ENCODE measurements at regions not wholly inside any gene's neighbourhood (a gene's known extent, or its start where the extent isn't known, plus 50 kb on each side); places are given as distances from the start of the nearest gene placed in this dataset.

DNA sequence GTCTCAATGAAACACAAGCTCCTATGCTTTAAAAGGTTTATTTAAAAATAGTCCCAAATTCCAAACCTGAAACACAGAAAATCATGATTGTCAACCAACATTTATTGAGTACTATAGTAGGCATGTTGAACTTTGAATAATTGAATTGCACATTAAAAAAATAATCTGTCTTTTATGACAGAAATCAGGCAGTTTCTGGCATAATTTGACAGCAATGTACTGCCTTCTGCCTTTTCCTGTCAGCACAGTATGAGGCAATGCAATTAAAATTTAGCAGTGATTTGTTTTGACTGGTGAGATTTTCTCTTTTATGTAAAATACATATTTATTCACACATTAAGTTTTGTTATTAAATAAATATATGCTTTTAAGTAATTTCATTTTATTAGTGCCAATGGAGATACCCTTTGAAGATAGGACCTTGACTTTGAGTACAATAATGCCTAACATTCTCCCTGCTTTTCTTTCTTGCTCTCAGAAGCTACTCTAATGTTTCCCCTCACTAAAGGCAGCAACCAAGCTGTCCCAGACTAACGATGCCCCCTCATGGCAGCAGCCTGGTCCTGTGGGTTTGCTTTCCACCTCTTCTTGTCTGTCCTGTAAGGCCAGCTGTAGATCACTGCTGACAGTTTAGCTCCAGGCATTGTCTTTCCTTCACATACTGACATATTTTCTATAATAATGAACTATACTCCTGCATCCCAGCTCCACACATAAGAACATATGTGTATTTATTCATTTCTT is 346.7 kb downstream of the IL20RB start:
- intact Hi-C loops (cut with DNase I): no loop called here
- no peaks in the 10 kb centered on the region for H3K4me1 ChIP-seq
- H3K36me3 ChIP-seq: no peaks in the 10 kb centered on the region
- TF ChIP-seq POLR2A (IDR thresholded peaks at IDR 0.05): no peak
- TF ChIP-seq, protein P1, sequence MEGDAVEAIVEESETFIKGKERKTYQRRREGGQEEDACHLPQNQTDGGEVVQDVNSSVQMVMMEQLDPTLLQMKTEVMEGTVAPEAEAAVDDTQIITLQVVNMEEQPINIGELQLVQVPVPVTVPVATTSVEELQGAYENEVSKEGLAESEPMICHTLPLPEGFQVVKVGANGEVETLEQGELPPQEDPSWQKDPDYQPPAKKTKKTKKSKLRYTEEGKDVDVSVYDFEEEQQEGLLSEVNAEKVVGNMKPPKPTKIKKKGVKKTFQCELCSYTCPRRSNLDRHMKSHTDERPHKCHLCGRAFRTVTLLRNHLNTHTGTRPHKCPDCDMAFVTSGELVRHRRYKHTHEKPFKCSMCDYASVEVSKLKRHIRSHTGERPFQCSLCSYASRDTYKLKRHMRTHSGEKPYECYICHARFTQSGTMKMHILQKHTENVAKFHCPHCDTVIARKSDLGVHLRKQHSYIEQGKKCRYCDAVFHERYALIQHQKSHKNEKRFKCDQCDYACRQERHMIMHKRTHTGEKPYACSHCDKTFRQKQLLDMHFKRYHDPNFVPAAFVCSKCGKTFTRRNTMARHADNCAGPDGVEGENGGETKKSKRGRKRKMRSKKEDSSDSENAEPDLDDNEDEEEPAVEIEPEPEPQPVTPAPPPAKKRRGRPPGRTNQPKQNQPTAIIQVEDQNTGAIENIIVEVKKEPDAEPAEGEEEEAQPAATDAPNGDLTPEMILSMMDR (IDR thresholded peaks at IDR 0.05): no peak
- no peak for ATAC-seq
- H3K4me3 ChIP-seq: no peak overlapping the region
- H3K27ac ChIP-seq: no peak overlapping the region
- WGBS, 4 donors: 47 to 56% (median 48%) methylated on average over 1 of the region's 1 CpG
- no peak for DNase-seq
- no peaks in the 10 kb centered on the region for H3K27me3 ChIP-seq
- H3K9me3 ChIP-seq: peaks cover 0 to 9% (median 0%) of the 10 kb centered on the region in 12 donors

DNA sequence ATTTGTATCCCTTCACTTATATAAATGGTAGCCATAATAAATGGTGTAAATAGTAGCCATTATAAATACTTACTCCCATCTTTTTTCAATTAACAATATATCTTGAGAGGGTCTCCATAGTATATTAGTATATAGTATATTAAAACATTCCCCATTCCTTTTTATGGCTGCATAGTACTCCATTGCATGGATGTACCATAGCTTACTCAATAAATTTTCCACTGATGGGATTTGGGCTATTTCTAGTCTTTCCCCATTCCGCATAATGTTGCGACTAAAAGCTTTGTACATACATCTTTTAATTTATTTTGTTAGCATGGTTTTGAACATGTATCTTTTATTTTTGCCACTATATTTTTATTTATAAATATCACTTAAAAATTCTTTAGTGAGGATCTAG is 366.3 kb downstream of the IL20RB start:
- H3K9me3 ChIP-seq: peaks cover 0 to 27% (median 1%) of the 10 kb centered on the region in 12 donors
- 97 to 99% (median 98%) methylated on average over 2 of the region's 2 CpGs for WGBS, 4 donors
- no peak overlapping the region for H3K27ac ChIP-seq
- no peaks in the 10 kb centered on the region for H3K4me1 ChIP-seq
- ATAC-seq (no peak), DNase-seq (no peak)
- no peaks in the 10 kb centered on the region for H3K36me3 ChIP-seq
- H3K27me3 ChIP-seq: peaks cover 0 to 3% (median 0%) of the 10 kb centered on the region in 9 donors
- intact Hi-C loops (cut with DNase I): no loop called here
- no peak overlapping the region for H3K4me3 ChIP-seq
- no peak for TF ChIP-seq POLR2A (IDR thresholded peaks at IDR 0.05)
- TF ChIP-seq, protein P1 (IDR thresholded peaks at IDR 0.05): no peak

GRCh38 chr3:137325170-137325569 is 367.4 kb downstream of the IL20RB start:
- Histone ChIP-seq H3K4me1 (no peaks in the 10 kb centered on the region), H3K9me3 (peaks cover 0 to 22% (median 0%) of the 10 kb centered on the region in 12 donors), H3K27me3 (peaks cover 0 to 3% (median 0%) of the 10 kb centered on the region in 9 donors), H3K27ac (no peak overlapping the region), H3K36me3 (no peaks in the 10 kb centered on the region), H3K4me3 (no peak overlapping the region)
- ATAC-seq (no peak), DNase-seq (no peak)
- intact Hi-C loops (cut with DNase I): no loop called here
- no peak for TF ChIP-seq POLR2A (IDR thresholded peaks at IDR 0.05)
- TF ChIP-seq, protein P1 (IDR thresholded peaks at IDR 0.05): no peak
- WGBS, 4 donors: 59 to 76% (median 74%) methylated on average over 3 of the region's 3 CpGs

GRCh38 chr3:137325934-137326333 is 368.2 kb downstream of the IL20RB start:
- Histone ChIP-seq H3K36me3 (no peaks in the 10 kb centered on the region), H3K4me1 (no peaks in the 10 kb centered on the region), H3K9me3 (peaks cover 0 to 22% (median 0%) of the 10 kb centered on the region in 12 donors), H3K27ac (no peak overlapping the region), H3K4me3 (no peak overlapping the region), H3K27me3 (no peaks in the 10 kb centered on the region)
- no peak for DNase-seq
- TF ChIP-seq, protein P1 (IDR thresholded peaks at IDR 0.05): no peak
- no peak for TF ChIP-seq POLR2A (IDR thresholded peaks at IDR 0.05)
- intact Hi-C loops (cut with DNase I): no loop called here
- WGBS, 4 donors: 29 to 42% (median 37%) methylated on average over 3 of the region's 3 CpGs
- ATAC-seq: no peak
